ENCODE measurements at regions not wholly inside any gene's neighbourhood (a gene's known extent, or its start where the extent isn't known, plus 50 kb on each side); places are given as distances from the start of the nearest gene placed in this dataset.

GRCh38 chr10:131532291-131532690, 220.8 kb upstream of the TCERG1L start:
- Mint-ChIP-seq H3K27me3 (ENCODE audit: insufficient read depth) (peaks cover 2% of the 10 kb centered on the region; the same call in 1 of the 2 replicates), H3K27ac (no peak overlapping the region), H3K4me1 (ENCODE audit: low read depth) (no peaks in the 10 kb centered on the region), H3K9me3 (peaks cover 54% of the 10 kb centered on the region), H3K36me3 (ENCODE audit: low read depth) (no peaks in the 10 kb centered on the region), H3K4me3 (no peak overlapping the region)
- no peak for TF ChIP-seq CTCF (IDR thresholded peaks at IDR 0.05)
- DNase-seq, result no peak

- H3K4me1 Mint-ChIP-seq (ENCODE audit: low read depth), result no peaks in the 10 kb centered on the region
- H3K27me3 Mint-ChIP-seq (ENCODE audit: insufficient read depth), result peaks cover 2% of the 10 kb centered on the region; the same call in 1 of the 2 replicates
- H3K27ac Mint-ChIP-seq, result no peak overlapping the region
- H3K9me3 Mint-ChIP-seq, result peaks cover 54% of the 10 kb centered on the region
- no peak for TF ChIP-seq CTCF (IDR thresholded peaks at IDR 0.05)
- no peaks in the 10 kb centered on the region for H3K36me3 Mint-ChIP-seq (ENCODE audit: low read depth)
- DNase-seq, result no peak
- no peak overlapping the region for H3K4me3 Mint-ChIP-seq
Observed at GRCh38 chr10:131532745-131533341, 221.3 kb upstream of the TCERG1L start.

- no peak for DNase-seq
- no peaks in the 10 kb centered on the region for H3K4me1 Mint-ChIP-seq (ENCODE audit: low read depth)
- H3K27ac Mint-ChIP-seq, result no peak overlapping the region
- peaks cover 2% of the 10 kb centered on the region; the same call in 1 of the 2 replicates for H3K27me3 Mint-ChIP-seq (ENCODE audit: insufficient read depth)
- TF ChIP-seq CTCF (IDR thresholded peaks at IDR 0.05), result no peak
- no peaks in the 10 kb centered on the region for H3K36me3 Mint-ChIP-seq (ENCODE audit: low read depth)
- H3K4me3 Mint-ChIP-seq, result no peak overlapping the region
- H3K9me3 Mint-ChIP-seq, result peaks cover 57% of the 10 kb centered on the region
Observed at GRCh38 chr10:131533846-131534526, 222.5 kb upstream of the TCERG1L start.

- no peaks in the 10 kb centered on the region for H3K4me1 Mint-ChIP-seq (ENCODE audit: low read depth)
- TF ChIP-seq CTCF (IDR thresholded peaks at IDR 0.05), result no peak
- peaks cover 57% of the 10 kb centered on the region for H3K9me3 Mint-ChIP-seq
Observed at GRCh38 chr10:131534836-131535235, 223.3 kb upstream of the TCERG1L start.

GRCh38 chr10:131536676-131537075, 225.2 kb upstream of the TCERG1L start:
- H3K27me3 Mint-ChIP-seq (ENCODE audit: insufficient read depth), result peaks cover 2% of the 10 kb centered on the region; the same call in 1 of the 2 replicates
- no peaks in the 10 kb centered on the region for H3K4me1 Mint-ChIP-seq (ENCODE audit: low read depth)
- no peak overlapping the region for H3K4me3 Mint-ChIP-seq
- no peak overlapping the region for H3K27ac Mint-ChIP-seq
- no peaks in the 10 kb centered on the region; the same call in 1 of the 2 replicates for H3K36me3 Mint-ChIP-seq (ENCODE audit: low read depth)
- H3K9me3 Mint-ChIP-seq, result peaks cover 61% of the 10 kb centered on the region
- DNase-seq, result no peak
- TF ChIP-seq CTCF (IDR thresholded peaks at IDR 0.05), result no peak

More at GRCh38 chr10:131534836-131535235, 223.3 kb upstream of the TCERG1L start:
- H3K4me3 Mint-ChIP-seq, result no peak overlapping the region
- H3K27me3 Mint-ChIP-seq (ENCODE audit: insufficient read depth), result peaks cover 2% of the 10 kb centered on the region; the same call in 1 of the 2 replicates
- DNase-seq, result no peak
- H3K36me3 Mint-ChIP-seq (ENCODE audit: low read depth), result no peaks in the 10 kb centered on the region
- no peak overlapping the region for H3K27ac Mint-ChIP-seq
